ENCODE measurements at regions not wholly inside any gene's neighbourhood (a gene's known extent, or its start where the extent isn't known, plus 50 kb on each side); places are given as distances from the start of the nearest gene placed in this dataset.

GRCh38 chr5:114838937-114839336 is 330.8 kb downstream of the TRIM36 start:
- DNase-seq = no peak
- H3K36me3 ChIP-seq = no peaks in the 10 kb centered on the region
- H3K9me3 ChIP-seq = no peaks in the 10 kb centered on the region
- H3K4me3 ChIP-seq (ENCODE audit: low read depth, low read length) = no peak overlapping the region
- TF ChIP-seq CTCF (IDR thresholded peaks at IDR 0.05; ENCODE audit: low read depth, low read length) = no peak
- no peaks in the 10 kb centered on the region for H3K27me3 ChIP-seq
- H3K4me1 ChIP-seq = no peaks in the 10 kb centered on the region

GRCh38 chr5:114830114-114830513 is 339.6 kb downstream of the TRIM36 start:
- no peaks in the 10 kb centered on the region for H3K36me3 ChIP-seq
- DNase-seq = no peak
- no peak for TF ChIP-seq CTCF (IDR thresholded peaks at IDR 0.05; ENCODE audit: low read depth, low read length)
- H3K4me1 ChIP-seq = no peaks in the 10 kb centered on the region
- no peak overlapping the region for H3K4me3 ChIP-seq (ENCODE audit: low read depth, low read length)
- H3K9me3 ChIP-seq = no peaks in the 10 kb centered on the region
- H3K27me3 ChIP-seq = no peaks in the 10 kb centered on the region

- Histone ChIP-seq H3K27me3 (no peaks in the 10 kb centered on the region), H3K4me1 (peaks cover 8% of the 10 kb centered on the region; the same call in 1 of the 2 replicates), H3K9me3 (no peaks in the 10 kb centered on the region), H3K36me3 (no peaks in the 10 kb centered on the region), H3K4me3 (ENCODE audit: low read depth, low read length) (no peak overlapping the region)
- TF ChIP-seq CTCF (IDR thresholded peaks at IDR 0.05; ENCODE audit: low read depth, low read length) = no peak
- DNase-seq = no peak
Measured at GRCh38 chr5:114822863-114823262, 346.8 kb downstream of the TRIM36 start.

- Histone ChIP-seq H3K9me3 (no peaks in the 10 kb centered on the region), H3K36me3 (no peaks in the 10 kb centered on the region), H3K4me3 (ENCODE audit: low read depth, low read length) (no peak overlapping the region), H3K4me1 (peaks cover 8% of the 10 kb centered on the region; the same call in 1 of the 2 replicates), H3K27me3 (no peaks in the 10 kb centered on the region)
- DNase-seq = no peak
- no peak for TF ChIP-seq CTCF (IDR thresholded peaks at IDR 0.05; ENCODE audit: low read depth, low read length)
Measured at GRCh38 chr5:114822436-114822835, 347.3 kb downstream of the TRIM36 start.

GRCh38 chr5:114790403-114790792 is 379.3 kb downstream of the TRIM36 start:
- Histone ChIP-seq H3K4me3 (ENCODE audit: low read depth, low read length) (no peak overlapping the region), H3K36me3 (no peaks in the 10 kb centered on the region), H3K27me3 (peaks cover 4% of the 10 kb centered on the region; the same call in 1 of the 2 replicates), H3K4me1 (no peaks in the 10 kb centered on the region), H3K9me3 (no peaks in the 10 kb centered on the region)
- no peak for TF ChIP-seq CTCF (IDR thresholded peaks at IDR 0.05; ENCODE audit: low read depth, low read length)
- no peak for DNase-seq

- Histone ChIP-seq H3K9me3 (no peaks in the 10 kb centered on the region), H3K27me3 (peaks cover 4% of the 10 kb centered on the region; the same call in 1 of the 2 replicates), H3K36me3 (no peaks in the 10 kb centered on the region), H3K4me1 (no peaks in the 10 kb centered on the region), H3K4me3 (ENCODE audit: low read depth, low read length) (no peak overlapping the region)
- TF ChIP-seq CTCF (IDR thresholded peaks at IDR 0.05; ENCODE audit: low read depth, low read length) = peak; percentile 56
- no peak for DNase-seq
Measured at GRCh38 chr5:114789773-114790402, 379.8 kb downstream of the TRIM36 start.

Data from BE2C (cell line).